ENCODE measurements at regions not wholly inside any gene's neighbourhood (a gene's known extent, or its start where the extent isn't known, plus 50 kb on each side); places are given as distances from the start of the nearest gene placed in this dataset.

- no peak for TF ChIP-seq CEBPZ (IDR thresholded peaks at IDR 0.05; ENCODE audit: borderline replicate concordance, low read depth, low read length)
- no peak for TF ChIP-seq JUNB (CRISPR knock-in tag; conservative IDR thresholded peaks at IDR 0.05)
- no peak for TF ChIP-seq ZFP1 (CRISPR knock-in tag; IDR thresholded peaks at IDR 0.05)
- no peak for TF ChIP-seq MYBL2 (IDR thresholded peaks at IDR 0.05; ENCODE audit: low read depth)
- TF ChIP-seq MYBL2 (CRISPR knock-in tag; IDR thresholded peaks at IDR 0.05; ENCODE audit: borderline replicate concordance), result no peak
- no peak for TF ChIP-seq NR0B1 (IDR thresholded peaks at IDR 0.05; ENCODE audit: partially characterized antibody)
- no peak for TF ChIP-seq RAD51 (IDR thresholded peaks at IDR 0.05; ENCODE audit: borderline replicate concordance, low read depth)
- no peak for TF ChIP-seq RBM34 (IDR thresholded peaks at IDR 0.05; ENCODE audit: borderline replicate concordance, insufficient read depth, low read length)
- no peak for TF ChIP-seq RREB1 (CRISPR knock-in tag; IDR thresholded peaks at IDR 0.05)
- TF ChIP-seq CCNT2 (IDR thresholded peaks at IDR 0.05; ENCODE audit: borderline replicate concordance, extremely low read depth, insufficient read length, low read depth, low read length), result no peak
- no peak for TF ChIP-seq TCF7 (IDR thresholded peaks at IDR 0.05; ENCODE audit: borderline replicate concordance)
- TF ChIP-seq CREB3L1 (IDR thresholded peaks at IDR 0.05; ENCODE audit: borderline replicate concordance, low read depth), result no peak
- TF ChIP-seq ZSCAN29 (IDR thresholded peaks at IDR 0.05), result no peak
- TF ChIP-seq THAP12 (CRISPR knock-in tag; IDR thresholded peaks at IDR 0.05), result no peak
Observed at GRCh38 chr2:184032983-184033382, 565.3 kb upstream of the ZNF804A start (continued).
